Ishikawa (cell line): ENCODE measurements at regions not wholly inside any gene's neighbourhood (a gene's known extent, or its start where the extent isn't known, plus 50 kb on each side); places are given as distances from the start of the nearest gene placed in this dataset.

Experiments
- CEBPB ChIP-seq: IDR thresholded peaks from 2 replicates; pipeline ENCODE4 v1.6.1; 2012
- EP300 ChIP-seq: IDR thresholded peaks from 2 replicates; pipeline ENCODE4 v1.6.1; 2012; ENCODE audit warnings: borderline replicate concordance
- REST ChIP-seq: IDR thresholded peaks from 2 replicates; pipeline ENCODE4 v1.6.1; 2012; ENCODE audit warnings: low read depth, mild to moderate bottlenecking
- TAF1 ChIP-seq: IDR thresholded peaks from 2 replicates; pipeline ENCODE4 v1.6.1; 2012; ENCODE audit warnings: low read depth, mild to moderate bottlenecking
- TF ChIP-seq, protein P1 (sequence below): IDR thresholded peaks from 2 replicates; pipeline ENCODE4 v1.6.1; 2012

DNA sequence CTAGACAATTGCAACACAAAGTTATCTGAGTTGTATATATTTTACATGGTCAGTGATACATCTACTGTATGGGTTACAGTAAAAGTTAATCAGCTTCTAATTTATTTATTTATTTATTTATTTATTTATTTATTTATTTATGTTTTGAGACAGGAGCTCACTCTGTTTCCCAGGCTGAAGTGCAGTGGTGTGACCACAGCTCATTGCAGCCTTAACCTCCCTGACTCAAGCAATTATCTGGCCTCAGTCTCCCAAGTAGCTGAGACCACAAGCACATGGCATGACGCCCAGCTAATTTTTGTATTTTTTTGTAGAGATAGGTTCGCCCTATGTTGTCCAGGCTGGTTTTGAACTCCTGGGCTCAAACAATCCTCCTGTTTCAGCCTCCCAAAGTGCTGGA, 241.6 kb downstream of the PTPRC start:
- TF ChIP-seq EP300 (no peak), CEBPB (no peak), TAF1 (no peak), REST (no peak)
- TF ChIP-seq, protein P1, sequence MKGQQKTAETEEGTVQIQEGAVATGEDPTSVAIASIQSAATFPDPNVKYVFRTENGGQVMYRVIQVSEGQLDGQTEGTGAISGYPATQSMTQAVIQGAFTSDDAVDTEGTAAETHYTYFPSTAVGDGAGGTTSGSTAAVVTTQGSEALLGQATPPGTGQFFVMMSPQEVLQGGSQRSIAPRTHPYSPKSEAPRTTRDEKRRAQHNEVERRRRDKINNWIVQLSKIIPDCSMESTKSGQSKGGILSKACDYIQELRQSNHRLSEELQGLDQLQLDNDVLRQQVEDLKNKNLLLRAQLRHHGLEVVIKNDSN = no peak
